ENCODE measurements at regions not wholly inside any gene's neighbourhood (a gene's known extent, or its start where the extent isn't known, plus 50 kb on each side); places are given as distances from the start of the nearest gene placed in this dataset.

GRCh38 chr16:48905632-48906505 is 295.9 kb upstream of the N4BP1 start:
- TF ChIP-seq CTCF (IDR thresholded peaks at IDR 0.05) = no peak
- TF ChIP-seq POLR2AphosphoS5 (IDR thresholded peaks at IDR 0.05) = no peak
- TF ChIP-seq POLR2A (IDR thresholded peaks at IDR 0.05) = no peak
- no peak for TF ChIP-seq EP300 (IDR thresholded peaks at IDR 0.05; ENCODE audit: low read depth)
